ENCODE measurements at regions not wholly inside any gene's neighbourhood (a gene's known extent, or its start where the extent isn't known, plus 50 kb on each side); places are given as distances from the start of the nearest gene placed in this dataset.
"Not testable (repeated sequence)": the region's sequence is repeated elsewhere in the genome, so short reads cannot be mapped to it uniquely, and the experiment has no call there.

GRCh38 chr4:127212701-127213100 is 420.1 kb upstream of the INTU start:
- no peak for DNase-seq

DNA sequence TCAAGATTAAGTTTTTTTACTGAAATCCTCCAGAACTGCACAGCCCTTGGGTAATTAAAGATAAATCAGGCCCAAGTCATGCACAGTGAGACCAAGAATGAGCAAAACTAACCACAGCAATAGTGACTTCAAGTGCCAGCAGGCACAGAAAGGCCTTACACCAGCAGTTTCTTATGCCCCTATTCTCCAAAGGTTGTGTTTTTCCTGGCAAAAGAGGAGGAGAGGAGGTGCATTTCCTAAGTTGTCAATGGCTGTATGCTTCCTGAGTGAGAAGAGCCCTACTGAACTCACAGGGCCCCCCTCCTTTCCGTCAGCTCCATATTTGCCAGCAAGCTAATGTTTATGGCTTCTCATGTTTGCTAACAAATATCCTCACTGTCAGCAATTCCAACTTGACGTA is 418.7 kb upstream of the INTU start:
- no peak for DNase-seq

GRCh38 chr4:127214931-127215330 is 417.8 kb upstream of the INTU start:
- DNase-seq = no peak

DNA sequence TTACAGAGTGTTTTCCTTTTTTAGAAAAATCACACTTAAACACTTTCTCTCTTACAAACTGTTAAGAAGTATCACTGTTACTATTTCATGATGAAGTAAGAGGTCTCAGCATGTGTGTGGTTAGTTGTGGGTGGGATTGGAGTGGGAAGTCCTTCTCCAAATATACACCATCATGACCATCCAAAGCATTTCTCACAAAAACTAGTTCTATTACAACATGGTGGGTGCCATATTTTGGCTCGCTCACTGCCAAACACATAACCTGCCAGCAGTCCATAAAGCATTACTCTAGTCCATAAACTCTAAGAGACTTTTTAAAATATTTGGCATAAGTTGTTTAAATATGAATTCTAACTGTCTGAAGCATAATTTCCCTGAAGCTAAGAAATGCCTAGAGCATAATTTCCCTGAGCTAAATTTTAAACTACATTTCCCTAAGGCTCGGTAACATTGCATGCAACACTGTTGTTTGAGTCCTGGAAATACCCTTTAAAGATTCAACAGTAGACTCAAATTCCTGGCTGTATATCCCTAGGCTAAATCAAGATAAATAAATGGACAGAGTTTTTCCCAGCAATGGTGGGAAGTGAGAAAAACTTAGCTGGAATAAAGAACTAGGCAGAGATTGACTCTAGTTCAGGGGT is 415.0 kb upstream of the INTU start:
- no peak for DNase-seq

- no peak for DNase-seq
Measured at GRCh38 chr4:127219232-127219631, 413.5 kb upstream of the INTU start.

GRCh38 chr4:127224556-127224955 is 408.2 kb upstream of the INTU start:
- DNase-seq = no peak

DNA sequence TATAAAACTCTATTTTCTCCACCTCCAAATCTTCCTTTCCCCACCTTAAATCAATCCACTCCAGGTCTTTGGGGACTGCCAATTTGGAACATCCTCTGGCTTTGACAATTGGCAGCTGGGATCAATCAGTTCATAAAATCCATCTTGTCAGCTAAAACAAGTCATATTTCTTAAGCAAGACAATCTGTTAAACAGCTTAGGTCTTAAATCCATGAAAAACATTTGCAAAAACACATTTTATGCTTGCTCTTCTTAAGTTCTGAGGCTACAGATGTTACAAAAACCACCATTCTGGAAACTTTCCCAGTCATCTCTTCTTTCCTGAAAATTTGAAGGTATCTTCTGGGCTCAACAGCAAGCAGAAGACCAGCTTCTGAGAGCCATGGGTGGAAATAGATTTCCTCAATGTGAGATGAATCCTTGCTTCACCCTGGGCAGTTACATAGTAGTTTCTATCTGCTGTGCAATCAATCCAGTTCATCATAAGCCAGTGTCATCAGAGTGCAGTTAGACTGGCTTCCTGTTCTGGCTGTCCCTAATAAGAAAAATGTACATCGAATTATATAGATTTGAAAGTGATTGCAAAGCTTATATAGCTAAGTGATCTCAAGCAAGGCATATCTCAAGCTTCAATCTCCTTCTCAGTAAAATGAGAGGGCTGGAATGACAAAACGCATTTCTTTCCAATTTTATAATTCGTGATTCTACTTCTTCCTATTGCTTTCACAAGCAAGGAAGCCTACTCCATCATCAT is 402.7 kb upstream of the INTU start:
- DNase-seq = no peak

- DNase-seq = no peak
Measured at GRCh38 chr4:127236889-127237288, 395.9 kb upstream of the INTU start.

GRCh38 chr4:127237581-127237980 is 395.2 kb upstream of the INTU start:
- no peak for DNase-seq

GRCh38 chr4:127238956-127239475 is 393.7 kb upstream of the INTU start:
- DNase-seq = no peak

GRCh38 chr4:127239902-127240763 is 392.6 kb upstream of the INTU start:
- DNase-seq = no peak

GRCh38 chr4:127240764-127241105 is 392.0 kb upstream of the INTU start:
- no peak for DNase-seq

GRCh38 chr4:127244515-127244914 is 388.2 kb upstream of the INTU start:
- DNase-seq = no peak

DNA sequence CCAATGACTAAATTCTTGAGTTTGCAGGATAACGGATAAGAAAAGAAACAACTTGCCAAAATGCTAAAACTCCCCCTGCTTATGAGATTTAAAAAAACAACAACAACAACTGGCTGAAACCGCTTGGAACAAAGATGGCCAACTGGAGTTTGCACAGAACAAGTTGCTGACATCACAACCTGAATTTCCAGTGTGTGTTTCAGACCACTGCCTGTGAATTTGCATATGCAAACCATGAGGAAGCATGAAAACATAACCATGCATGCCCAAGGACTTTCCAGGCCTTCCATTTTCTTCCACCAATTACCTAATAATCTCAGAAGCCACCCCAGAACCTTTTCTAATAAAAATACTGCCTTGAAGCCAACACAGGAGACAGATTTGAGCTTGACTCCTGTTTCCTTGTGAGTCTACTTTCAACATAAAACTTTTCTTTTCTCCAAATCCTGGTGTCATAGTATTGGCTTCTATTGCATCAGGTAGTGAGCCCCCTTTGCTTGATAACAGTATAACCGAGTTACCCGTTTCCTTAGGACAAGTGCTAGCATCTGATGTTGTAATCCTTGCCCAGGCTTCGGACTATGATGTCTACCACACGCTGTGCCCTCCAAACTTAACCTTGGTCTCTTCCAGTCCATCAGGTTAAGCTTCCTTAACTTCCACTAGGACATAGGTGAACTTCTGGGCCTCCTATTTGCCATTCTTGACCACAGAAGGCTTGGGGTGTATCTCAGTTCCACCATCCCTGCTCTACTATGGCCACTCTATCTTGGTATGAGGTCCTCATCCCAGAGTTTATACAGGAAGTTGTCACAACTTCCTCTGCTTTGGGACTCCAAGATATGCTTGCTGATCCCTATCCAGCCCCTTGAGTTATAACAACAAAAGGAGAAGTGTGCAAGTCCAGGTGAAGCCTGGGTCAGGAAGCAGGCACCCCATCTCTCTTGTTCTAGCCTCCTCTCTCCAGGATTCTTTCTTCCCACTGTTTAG is 385.5 kb upstream of the INTU start:
- DNase-seq = no peak

DNA sequence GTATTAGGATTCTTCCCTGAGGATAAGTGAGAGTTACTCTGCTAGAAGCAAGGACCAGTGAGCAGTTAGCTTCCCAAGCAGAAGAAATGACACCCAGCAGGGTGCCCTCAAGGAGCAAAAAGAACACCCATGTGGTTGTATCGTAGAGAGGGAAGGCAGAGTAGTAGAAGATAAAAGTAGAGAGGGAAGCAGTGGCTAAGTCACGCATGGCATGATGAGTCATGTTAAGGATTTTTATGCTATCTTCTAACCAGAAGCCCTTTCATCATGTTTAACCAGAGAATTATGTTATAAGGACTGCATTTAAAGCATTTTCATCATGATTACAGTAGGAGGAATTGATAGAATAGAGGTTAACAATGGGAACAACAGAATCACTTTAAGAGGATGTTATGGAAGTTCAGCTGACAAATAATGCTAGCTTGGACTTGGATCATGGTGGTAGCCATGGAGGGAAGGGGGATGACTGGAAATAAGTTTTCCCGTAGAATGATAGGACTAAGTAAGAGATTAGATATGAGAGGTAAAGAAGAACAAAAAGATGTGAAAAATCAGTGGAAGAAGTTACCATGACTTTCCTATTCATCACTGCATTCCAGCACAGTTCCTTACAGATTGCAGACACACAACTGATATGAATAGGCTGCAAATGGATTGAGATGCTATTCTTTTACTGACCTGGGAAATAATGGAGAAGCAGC is 383.5 kb upstream of the INTU start:
- DNase-seq = no peak

GRCh38 chr4:127249767-127250108 is 383.0 kb upstream of the INTU start:
- no peak for DNase-seq

DNA sequence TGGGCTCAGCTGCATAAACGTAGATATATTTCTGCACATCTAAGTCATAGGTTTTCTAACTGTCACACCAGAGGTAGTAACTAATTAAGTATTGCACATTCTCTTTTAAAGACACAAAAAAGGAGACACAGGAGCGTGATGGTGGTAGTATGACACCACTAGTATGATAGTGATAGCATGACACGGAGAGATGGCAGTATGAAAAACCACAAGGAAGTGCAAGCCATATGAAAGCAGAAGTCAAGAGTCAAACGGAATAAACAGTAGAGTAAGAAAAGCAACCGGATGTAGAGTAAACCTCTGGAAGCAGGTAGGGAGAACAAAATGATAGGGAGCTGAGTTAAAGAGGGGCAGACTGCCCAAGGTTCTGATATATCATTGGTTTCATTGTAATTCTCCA is 382.2 kb upstream of the INTU start:
- no peak for DNase-seq

DNA sequence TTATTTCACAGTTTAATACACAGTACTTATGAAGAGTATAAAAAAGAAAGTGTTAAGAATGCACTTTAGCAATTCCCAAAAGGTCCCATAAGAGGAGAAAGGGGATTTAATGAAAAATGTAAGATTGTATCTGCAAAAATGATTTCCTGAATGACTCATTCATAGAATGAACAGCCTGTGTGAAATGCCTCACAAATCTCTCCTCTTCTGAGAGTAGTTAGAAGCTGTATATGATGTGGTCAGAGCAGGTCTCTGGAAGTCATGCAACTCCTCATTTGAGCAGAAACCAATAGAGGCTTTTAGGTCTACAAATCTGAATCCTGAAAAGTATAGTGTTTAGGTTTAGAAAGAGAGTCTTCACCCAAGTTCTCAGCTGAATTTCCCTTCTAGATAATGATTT is 381.3 kb upstream of the INTU start:
- DNase-seq = no peak

DNA sequence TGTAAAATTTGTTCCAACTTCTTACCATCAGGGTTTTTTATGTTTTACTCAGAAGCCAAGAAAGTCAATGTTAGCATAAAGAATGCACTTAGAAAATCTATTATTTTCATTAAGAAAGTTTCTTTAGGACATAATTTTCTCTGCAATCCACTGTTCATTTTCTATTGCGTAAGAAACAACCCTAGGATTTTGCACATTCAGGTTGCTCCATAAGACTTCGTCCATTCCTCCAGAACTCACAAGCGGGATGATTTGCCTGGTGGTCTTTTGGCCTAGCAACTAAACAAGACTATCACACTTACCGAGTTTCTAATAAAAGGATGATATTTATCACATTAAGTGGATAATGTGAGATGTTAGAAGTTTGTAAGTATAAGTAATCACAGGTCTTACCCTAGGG is 376.3 kb upstream of the INTU start:
- no peak for DNase-seq

- DNase-seq = no peak
Measured at GRCh38 chr4:127261476-127261875, 371.3 kb upstream of the INTU start.

GRCh38 chr4:127268367-127268766 is 364.4 kb upstream of the INTU start:
- no peak for DNase-seq

- DNase-seq = not testable (repeated sequence)
Measured at GRCh38 chr4:127277023-127277422, 355.7 kb upstream of the INTU start.

Measured in NCI-H2081 (cell line).